Transverse colon (tissue), 4 donors: ENCODE measurements at regions not wholly inside any gene's neighbourhood (a gene's known extent, or its start where the extent isn't known, plus 50 kb on each side); places are given as distances from the start of the nearest gene placed in this dataset.

Source experiments
- EP300 ChIP-seq: sonication (generic); formaldehyde crosslinking; IDR thresholded peaks from one replicate; pipeline ENCODE4 v1.6.1; 2017; ENCODE audit warnings: antibody characterized with exemption, low read depth
- POLR2A ChIP-seq: fragments of 450-650 bp; IDR thresholded peaks from one replicate; pipeline ENCODE4 v1.6.1; 2016; ENCODE audit warnings: antibody characterized with exemption, mild to moderate bottlenecking, moderate library complexity
- POLR2AphosphoS5 ChIP-seq, 3 donors: sonication (generic); formaldehyde crosslinking; IDR thresholded peaks; one replicate each; pipeline ENCODE4 v1.6.1; 2016; ENCODE audit warnings: antibody characterized with exemption in 3 of 3
- TF ChIP-seq, protein P1 (sequence below), 5 experiments: fragments of 200-600 bp in 3 of 5; fragments of 450-650 bp in 2 of 5; sonication (generic) in 3 of 5; IDR thresholded peaks; 1 replicate in 2 of 5; 2 replicates in 3 of 5; pipeline ENCODE4 v1.5.1; 2016 to 2017; ENCODE audit warnings: antibody characterized with exemption in 5 of 5, inconsistent platforms in 3 of 5, mild to moderate bottlenecking in 2 of 5, moderate library complexity in 1 of 5

DNA sequence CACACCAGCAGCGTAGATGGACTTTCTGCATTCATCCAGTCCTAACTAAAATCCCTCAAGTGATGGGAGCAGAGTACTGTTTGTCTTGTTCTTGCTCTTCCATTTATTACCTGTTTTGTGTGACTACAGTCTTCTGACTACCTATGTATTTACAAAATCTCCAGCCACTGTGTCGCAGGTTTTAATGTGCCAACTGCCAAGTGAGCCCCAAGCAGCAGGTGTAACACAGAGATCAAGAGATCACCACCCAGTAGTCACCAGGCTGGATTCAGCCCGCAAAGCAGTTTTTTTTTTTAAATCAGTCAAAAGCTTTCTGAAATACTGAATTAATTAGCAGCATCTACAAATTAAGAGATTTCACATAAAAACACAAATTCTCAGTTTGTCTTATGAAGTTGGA lies 724.1 kb upstream of the USP15 start:
- TF ChIP-seq, protein P1, sequence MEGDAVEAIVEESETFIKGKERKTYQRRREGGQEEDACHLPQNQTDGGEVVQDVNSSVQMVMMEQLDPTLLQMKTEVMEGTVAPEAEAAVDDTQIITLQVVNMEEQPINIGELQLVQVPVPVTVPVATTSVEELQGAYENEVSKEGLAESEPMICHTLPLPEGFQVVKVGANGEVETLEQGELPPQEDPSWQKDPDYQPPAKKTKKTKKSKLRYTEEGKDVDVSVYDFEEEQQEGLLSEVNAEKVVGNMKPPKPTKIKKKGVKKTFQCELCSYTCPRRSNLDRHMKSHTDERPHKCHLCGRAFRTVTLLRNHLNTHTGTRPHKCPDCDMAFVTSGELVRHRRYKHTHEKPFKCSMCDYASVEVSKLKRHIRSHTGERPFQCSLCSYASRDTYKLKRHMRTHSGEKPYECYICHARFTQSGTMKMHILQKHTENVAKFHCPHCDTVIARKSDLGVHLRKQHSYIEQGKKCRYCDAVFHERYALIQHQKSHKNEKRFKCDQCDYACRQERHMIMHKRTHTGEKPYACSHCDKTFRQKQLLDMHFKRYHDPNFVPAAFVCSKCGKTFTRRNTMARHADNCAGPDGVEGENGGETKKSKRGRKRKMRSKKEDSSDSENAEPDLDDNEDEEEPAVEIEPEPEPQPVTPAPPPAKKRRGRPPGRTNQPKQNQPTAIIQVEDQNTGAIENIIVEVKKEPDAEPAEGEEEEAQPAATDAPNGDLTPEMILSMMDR (IDR thresholded peaks at IDR 0.05), result no peak
- TF ChIP-seq POLR2A (no peak), POLR2AphosphoS5 (IDR thresholded peaks at IDR 0.05) (no peak), EP300 (no peak)
